NCI-H2107 treated with DMSO at 0.1 percent for 48 hours (cell line): ENCODE measurements at regions not wholly inside any gene's neighbourhood (a gene's known extent, or its start where the extent isn't known, plus 50 kb on each side); places are given as distances from the start of the nearest gene placed in this dataset.

Experiments
- DNase-seq: peaks from one replicate; lab custom pipeline; 2025; ENCODE audit not compliant: unreplicated experiment; lab: John Stamatoyannopoulos, UW

GRCh38 chr4:124904723-124905388 is 192.3 kb upstream of the ANKRD50 start:
- peak; percentile 22 for DNase-seq

- DNase-seq = peak; percentile 83
Measured at GRCh38 chr4:124903995-124904722, 191.6 kb upstream of the ANKRD50 start.

- DNase-seq = no peak
Measured at GRCh38 chr4:124902001-124902515, 189.5 kb upstream of the ANKRD50 start.

- DNase-seq = no peak
Measured at GRCh38 chr4:124899997-124900396, 187.5 kb upstream of the ANKRD50 start.

GRCh38 chr4:124890522-124890921 is 178.0 kb upstream of the ANKRD50 start:
- no peak for DNase-seq

- DNase-seq = no peak
Measured at GRCh38 chr4:124887739-124888138, 175.2 kb upstream of the ANKRD50 start.

GRCh38 chr4:124884316-124884715 is 171.8 kb upstream of the ANKRD50 start:
- DNase-seq = no peak

GRCh38 chr4:124883632-124884031 is 171.1 kb upstream of the ANKRD50 start:
- DNase-seq = no peak

GRCh38 chr4:124879195-124879594 is 166.7 kb upstream of the ANKRD50 start:
- no peak for DNase-seq

GRCh38 chr4:124874172-124874450 is 161.6 kb upstream of the ANKRD50 start:
- DNase-seq = no peak

- DNase-seq = no peak
Measured at GRCh38 chr4:124873361-124874171, 161.0 kb upstream of the ANKRD50 start.

GRCh38 chr4:124872659-124873058 is 160.1 kb upstream of the ANKRD50 start:
- no peak for DNase-seq

GRCh38 chr4:124869961-124870495 is 157.5 kb upstream of the ANKRD50 start:
- DNase-seq = no peak

- no peak for DNase-seq
Measured at GRCh38 chr4:124868495-124868894, 156.0 kb upstream of the ANKRD50 start.

- DNase-seq = no peak
Measured at GRCh38 chr4:124867536-124867935, 155.0 kb upstream of the ANKRD50 start.

- no peak for DNase-seq
Measured at GRCh38 chr4:124866301-124866700, 153.8 kb upstream of the ANKRD50 start.

- no peak for DNase-seq
Measured at GRCh38 chr4:124863040-124863545, 150.6 kb upstream of the ANKRD50 start.

- DNase-seq = no peak
Measured at GRCh38 chr4:124862261-124862660, 149.7 kb upstream of the ANKRD50 start.

GRCh38 chr4:124861761-124862160 is 149.2 kb upstream of the ANKRD50 start:
- no peak for DNase-seq

- DNase-seq = no peak
Measured at GRCh38 chr4:124854968-124855367, 142.4 kb upstream of the ANKRD50 start.

- DNase-seq = no peak
Measured at GRCh38 chr4:124851741-124852140, 139.2 kb upstream of the ANKRD50 start.
